Endothelial cell of umbilical vein (primary cell): ENCODE measurements at regions not wholly inside any gene's neighbourhood (a gene's known extent, or its start where the extent isn't known, plus 50 kb on each side); places are given as distances from the start of the nearest gene placed in this dataset.

Experiments
- BruUV-seq: library from RNA; stranded (reverse); fragments of 400-500 nt; replicated peaks from 2 replicates; lab custom pipeline; 2021; lab: Mats Ljungman, UMichigan
- CTCF ChIA-PET: fragments of 300-600, 350-600 bp; sonication (Branson Sonifier 250); formaldehyde crosslinking; loops from one replicate; lab custom pipeline; 2021; ENCODE audit warnings: antibody characterized with exemption, inconsistent platforms; lab: Charles Lee
- POLR2A ChIA-PET: fragments of 300-600, 350-600 bp; sonication (Branson Sonifier 250); formaldehyde crosslinking; loops from one replicate; lab custom pipeline; 2021; ENCODE audit warnings: antibody characterized with exemption, inconsistent platforms; lab: Charles Lee
- DNase-seq: peaks from one replicate; pipeline ENCODE4 v3.0.0-alpha.2; 2011; ENCODE audit warnings: low read depth, low spot score
- FAIRE-seq: peaks from 2 replicates; lab custom pipeline; 2011; peaks lifted over from hg19 to GRCh38; lab: Jason Lieb, UNC
- H2AFZ ChIP-seq: 2 replicates; pipeline ENCODE4 v1.6.0; 2012; ENCODE audit warnings: low read depth, low read length, control low read depth, inconsistent platforms
- H3K27ac ChIP-seq: 2 replicates; pipeline ENCODE4 v1.5.1; 2011; ENCODE audit warnings: low read depth, mild to moderate bottlenecking, control low read depth, low read length, moderate library complexity; ENCODE audit not compliant: insufficient read depth
- H3K27me3 ChIP-seq, 2 experiments: 2 replicates each; pipeline versions ENCODE4 v1.6.0 to v1.6.1; 2011; ENCODE audit warnings: low read length in 2 of 2, mixed read lengths in 1 of 2; ENCODE audit not compliant: control insufficient read depth in 2 of 2, insufficient read depth in 2 of 2
- H3K36me3 ChIP-seq, 2 experiments: 2 replicates in 1 of 2; 3 replicates in 1 of 2; pipeline ENCODE4 v1.5.1; 2011; ENCODE audit warnings: low read length in 2 of 2, mild to moderate bottlenecking in 1 of 2, moderate library complexity in 1 of 2; ENCODE audit not compliant: control insufficient read depth in 2 of 2, insufficient read depth in 2 of 2; ENCODE audit errors: extremely low read depth in 1 of 2
- H3K4me1 ChIP-seq: 3 replicates; pipeline ENCODE4 v1.5.1; 2011; ENCODE audit warnings: mild to moderate bottlenecking, low read length; ENCODE audit not compliant: control insufficient read depth, insufficient read depth; ENCODE audit errors: extremely low read depth
- H3K4me2 ChIP-seq: 2 replicates; pipeline ENCODE4 v1.6.1; 2011; ENCODE audit warnings: low read length, control low read depth, mixed read lengths; ENCODE audit not compliant: insufficient read depth
- H3K4me3 ChIP-seq, 3 experiments: fragments of 200-600 bp in 1 of 3; sonication (generic), shearing (Covaris generic) in 1 of 3; replicated peaks in 1 of 3; 2 replicates each; pipeline ENCODE4 v1.5.1; 2011 to 2016; ENCODE audit warnings: control low read depth in 3 of 3, low read length in 3 of 3, mild to moderate bottlenecking in 2 of 3, inconsistent platforms in 1 of 3, low read depth in 1 of 3, moderate library complexity in 1 of 3; ENCODE audit not compliant: insufficient read depth in 1 of 3
- H3K79me2 ChIP-seq: 2 replicates; pipeline ENCODE4 v1.6.0; 2012; ENCODE audit warnings: low read length, inconsistent platforms; ENCODE audit not compliant: control insufficient read depth, insufficient read depth
- H3K9ac ChIP-seq: replicated peaks from 2 replicates; pipeline ENCODE3; 2011; ENCODE audit warnings: low read length, control low read depth; ENCODE audit not compliant: insufficient read depth; ENCODE audit errors: extremely low read depth
- H3K9me1 ChIP-seq: replicated peaks from 3 replicates; pipeline ENCODE4 v1.6.0; 2011; ENCODE audit warnings: mild to moderate bottlenecking, low read length; ENCODE audit not compliant: control insufficient read depth, insufficient read depth; ENCODE audit errors: extremely low read depth
- H3K9me3 ChIP-seq: replicated peaks from 2 replicates; pipeline ENCODE4 v1.5.1; 2012; ENCODE audit warnings: low read length, inconsistent platforms; ENCODE audit not compliant: control insufficient read depth, insufficient read depth
- H4K20me1 ChIP-seq: replicated peaks from 2 replicates; pipeline ENCODE3; 2011; ENCODE audit warnings: mild to moderate bottlenecking, low read length; ENCODE audit not compliant: control insufficient read depth, insufficient read depth; ENCODE audit errors: extremely low read depth
- CTCF ChIP-seq, 2 donors: IDR thresholded peaks; 1 replicate in 1 of 2; 2 replicates in 1 of 2; pipeline ENCODE4 v1.5.1; 2011; ENCODE audit warnings: low read length in 2 of 2, mild to moderate bottlenecking in 2 of 2, moderate library complexity in 2 of 2, control low read depth in 1 of 2, inconsistent platforms in 1 of 2, low read depth in 1 of 2; ENCODE audit not compliant: insufficient read depth in 1 of 2; ENCODE audit errors: extremely low read depth in 1 of 2
- EZH2 ChIP-seq: IDR thresholded peaks from 2 replicates; pipeline ENCODE4 v1.6.1; 2012; ENCODE audit warnings: borderline replicate concordance, low read depth, mild to moderate bottlenecking, moderate library complexity, low read length, inconsistent platforms; ENCODE audit not compliant: severe bottlenecking
- FOS ChIP-seq: IDR thresholded peaks from 2 replicates; pipeline ENCODE4 v1.6.1; 2011; ENCODE audit warnings: mild to moderate bottlenecking, low read length, moderate library complexity, borderline replicate concordance; ENCODE audit not compliant: insufficient read depth
- GATA2 ChIP-seq: IDR thresholded peaks from 2 replicates; pipeline ENCODE4 v1.7.0; 2011; ENCODE audit warnings: low read depth, mild to moderate bottlenecking, moderate library complexity, mixed read lengths, low read length; ENCODE audit not compliant: insufficient read length, insufficient read depth
- JUN ChIP-seq: IDR thresholded peaks from 2 replicates; pipeline ENCODE4 v1.6.1; 2011; ENCODE audit warnings: borderline replicate concordance, low read depth; ENCODE audit not compliant: insufficient read length, insufficient read depth
- MAX ChIP-seq: IDR thresholded peaks from 2 replicates; pipeline ENCODE4 v1.6.1; 2011; ENCODE audit not compliant: insufficient read depth, insufficient read length
- MYC ChIP-seq: IDR thresholded peaks from one replicate; pipeline ENCODE4 v1.6.1; 2011; ENCODE audit warnings: mild to moderate bottlenecking, low read depth, low read length
- POLR2A ChIP-seq: IDR thresholded peaks from 2 replicates; pipeline ENCODE4 v1.6.1; 2012; ENCODE audit warnings: low read depth, mild to moderate bottlenecking, control low read depth, low read length
- POLR2AphosphoS5 ChIP-seq: IDR thresholded peaks from 2 replicates; pipeline ENCODE4 v1.6.1; 2012; ENCODE audit warnings: low read depth, mild to moderate bottlenecking, control low read depth, low read length, moderate library complexity; ENCODE audit not compliant: insufficient read depth
- dilution Hi-C: fragments of 300-500 bp; cut with MboI; formaldehyde crosslinking; loops from one replicate; pipeline ENCODE4 v1.15.0; 2019; ENCODE audit warnings: low sequenced_read_pairs; ENCODE audit not compliant: extremely low pct_ligation_motif_present
- intact Hi-C: fragments of 100-400 bp; cut with micrococcal nuclease; formaldehyde crosslinking; loops from one replicate; pipeline ENCODE4 v1.10.0; 2022

DNA sequence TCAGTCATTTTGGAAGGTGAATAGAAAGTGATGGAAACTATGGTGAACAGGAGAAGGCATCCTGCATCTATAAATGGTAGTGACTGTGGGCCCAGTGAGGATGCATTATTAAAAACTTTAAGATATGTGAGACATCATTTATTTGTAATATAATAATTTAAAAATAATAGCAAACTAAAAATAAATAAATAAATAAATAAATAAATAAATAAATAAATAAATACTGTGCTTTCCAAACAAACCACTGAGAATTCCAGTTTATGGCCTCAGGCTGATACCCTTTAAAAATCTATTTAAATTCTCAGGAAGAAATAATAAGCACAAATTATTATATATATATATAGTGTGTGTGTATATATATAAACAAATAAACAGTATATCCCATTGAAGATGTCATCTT is 248.0 kb upstream of the DCAF8L1 start:
- ChIA-PET POLR2A (no interaction called here), CTCF (no interaction called here)
- intact Hi-C loops (no loop called here), dilution Hi-C loops (no loop called here)
- H3K9me1 ChIP-seq = no peaks in the 10 kb centered on the region
- H3K36me3 ChIP-seq = no peaks in the 10 kb centered on the region
- BruUV-seq = no TSS peak
- no peak overlapping the region for H3K27ac ChIP-seq
- H4K20me1 ChIP-seq = no peaks in the 10 kb centered on the region
- H3K79me2 ChIP-seq = no peaks in the 10 kb centered on the region
- H3K9ac ChIP-seq = no peak overlapping the region
- H3K9me3 ChIP-seq = no peaks in the 10 kb centered on the region
- no peak for FAIRE-seq
- no peaks in the 10 kb centered on the region for H3K4me1 ChIP-seq
- DNase-seq = no peak
- no peak overlapping the region for H3K4me3 ChIP-seq
- no peak overlapping the region for H3K4me2 ChIP-seq
- H2AFZ ChIP-seq = no peak overlapping the region
- no peaks in the 10 kb centered on the region for H3K27me3 ChIP-seq
- TF ChIP-seq POLR2A (no peak), GATA2 (no peak), EZH2 (no peak), MAX (no peak), MYC (no peak), CTCF (IDR thresholded peaks at IDR 0.05; ENCODE audit: extremely low read depth in 1 of 2, insufficient read depth in 1 of 2, low read depth in 1 of 2, low read length in 2 of 2) (no peak), FOS (no peak), POLR2AphosphoS5 (no peak), JUN (no peak)
